Common myeloid progenitor, CD34-positive (primary cell): ENCODE measurements at regions not wholly inside any gene's neighbourhood (a gene's known extent, or its start where the extent isn't known, plus 50 kb on each side); places are given as distances from the start of the nearest gene placed in this dataset.

Experiments
- CTCF ChIA-PET: fragments of 350-600 bp; sonication (Branson Sonifier 250); formaldehyde crosslinking; loops from one replicate; lab custom pipeline; 2021; ENCODE audit warnings: antibody characterized with exemption; lab: Charles Lee
- POLR2A ChIA-PET: fragments of 350-600 bp; sonication (Branson Sonifier 250); formaldehyde crosslinking; loops from one replicate; lab custom pipeline; 2021; ENCODE audit warnings: antibody characterized with exemption; lab: Charles Lee
- DNase-seq, 3 donors: peaks; one replicate each; pipeline versions ENCODE4 v3.0.0 to v3.0.0-alpha.2; 2013
- H3K27ac ChIP-seq, 2 experiments: 1 replicate in 1 of 2; 2 replicates in 1 of 2; pipeline ENCODE4 v1.7.0; 2013; ENCODE audit warnings: inconsistent platforms in 2 of 2, low read length in 2 of 2, mild to moderate bottlenecking in 2 of 2, low read depth in 1 of 2, moderate library complexity in 1 of 2; ENCODE audit not compliant: severe bottlenecking in 2 of 2, insufficient read depth in 1 of 2, poor library complexity in 1 of 2
- H3K27me3 ChIP-seq, 5 experiments: replicated peaks in 2 of 5; 1 replicate in 3 of 5; 2 replicates in 2 of 5; pipeline versions ENCODE4 v1.6.1 to v1.7.0; 2013; ENCODE audit warnings: low read length in 4 of 5, mild to moderate bottlenecking in 2 of 5, moderate library complexity in 2 of 5, inconsistent platforms in 1 of 5; ENCODE audit not compliant: insufficient read depth in 5 of 5, control insufficient read depth in 4 of 5
- H3K36me3 ChIP-seq, 4 experiments: 1 replicate in 2 of 4; 2 replicates in 2 of 4; pipeline versions ENCODE4 v1.6.1 to v1.7.0; 2013; ENCODE audit warnings: low read length in 3 of 4, control low read depth in 1 of 4, mild to moderate bottlenecking in 1 of 4; ENCODE audit not compliant: control insufficient read depth in 4 of 4, insufficient read depth in 4 of 4
- H3K4me1 ChIP-seq, 4 experiments: 1 replicate in 3 of 4; 2 replicates in 1 of 4; pipeline versions ENCODE4 v1.6.1 to v1.7.1; 2013; ENCODE audit warnings: low read length in 3 of 4, mild to moderate bottlenecking in 3 of 4, control low read depth in 1 of 4, inconsistent platforms in 1 of 4, moderate library complexity in 1 of 4; ENCODE audit not compliant: control insufficient read depth in 4 of 4, insufficient read depth in 4 of 4; ENCODE audit errors: control extremely low read depth in 1 of 4
- H3K4me3 ChIP-seq, 7 experiments: 1 replicate in 4 of 7; 2 replicates in 3 of 7; pipeline versions ENCODE4 v1.5.1 to v1.7.0; 2013; ENCODE audit warnings: mild to moderate bottlenecking in 7 of 7, low read length in 6 of 7, moderate library complexity in 6 of 7, inconsistent platforms in 2 of 7, low read depth in 2 of 7, control low read depth in 1 of 7; ENCODE audit not compliant: insufficient read depth in 4 of 7, control insufficient read depth in 1 of 7; ENCODE audit errors: extremely low read depth in 1 of 7
- H3K9me3 ChIP-seq, 5 experiments: 1 replicate in 4 of 5; 2 replicates in 1 of 5; pipeline versions ENCODE4 v1.6.1 to v1.7.1; 2013; ENCODE audit warnings: low read length in 4 of 5, mild to moderate bottlenecking in 2 of 5, inconsistent platforms in 1 of 5, low read depth in 1 of 5, moderate library complexity in 1 of 5; ENCODE audit not compliant: control insufficient read depth in 4 of 5, insufficient read depth in 2 of 5; ENCODE audit errors: control extremely low read depth in 1 of 5
- WGBS: methylation state at CpG from one replicate; pipeline ENCODE4 v1.1.5; 2013; ENCODE audit not compliant: insufficient coverage; 5-methylcytosine and 5-hydroxymethylcytosine counted together

DNA sequence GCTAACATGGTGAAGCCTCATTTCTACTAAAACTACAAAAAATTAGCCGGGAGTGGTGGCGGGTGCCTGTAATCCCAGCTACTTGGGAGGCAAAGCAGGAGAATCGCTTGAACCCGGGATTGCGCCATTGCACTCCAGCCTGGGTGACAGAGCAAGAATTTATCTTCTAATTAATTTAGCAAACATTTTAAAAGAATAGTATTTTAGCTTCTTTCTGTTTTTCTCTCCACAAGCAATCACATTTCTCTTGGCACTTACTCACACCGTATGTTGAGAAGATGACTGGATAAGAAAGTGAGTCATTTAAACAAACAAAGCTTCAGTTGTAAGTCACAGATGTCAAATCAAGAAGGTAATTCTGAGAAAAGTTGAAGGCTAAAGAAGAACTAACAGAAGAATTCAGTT lies 264.0 kb downstream of the ARL4A start:
- DNase-seq, result no peak
- CTCF ChIA-PET, result no interaction called here

DNA sequence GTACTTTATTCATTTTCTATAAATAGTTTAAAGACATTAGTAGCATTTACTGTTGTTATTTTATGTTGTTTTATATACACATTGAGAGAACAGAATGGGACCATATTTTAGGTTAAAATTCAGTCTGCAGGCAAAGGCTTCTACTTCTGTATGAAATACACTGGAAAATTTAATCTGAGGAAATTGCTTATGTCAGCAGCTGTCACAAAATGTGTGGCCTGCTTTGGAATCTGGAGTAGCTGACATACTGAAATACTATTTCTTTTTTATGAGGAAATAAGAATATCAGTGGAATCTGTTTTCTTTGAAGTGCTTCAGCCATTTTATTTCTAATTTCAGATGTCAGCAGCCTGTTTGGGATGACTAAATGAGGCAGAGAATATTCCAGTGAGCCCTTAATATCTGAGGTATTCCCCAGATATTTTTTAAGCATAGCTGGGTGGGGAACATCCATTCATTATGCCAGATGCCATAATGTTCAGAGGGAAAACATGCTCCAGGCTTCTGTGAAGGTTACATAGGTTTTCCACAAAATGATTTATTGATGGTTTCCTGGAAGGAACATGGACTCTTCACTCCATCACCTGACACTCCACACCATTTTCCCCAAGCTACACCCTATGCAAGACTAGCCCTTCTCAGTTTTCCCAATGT lies 267.1 kb downstream of the ARL4A start:
- CTCF ChIA-PET, result no interaction called here
- POLR2A ChIA-PET, result no interaction called here

More for the DNA sequence above, 264.0 kb downstream of the ARL4A start:
- H3K4me1 ChIP-seq, result no peaks in the 10 kb centered on the region
- H3K9me3 ChIP-seq, result no peaks in the 10 kb centered on the region
- no CpG with 5 or more reads among the region's 6 CpGs for WGBS
- POLR2A ChIA-PET, result no interaction called here
- no peak overlapping the region for H3K27ac ChIP-seq
- H3K4me3 ChIP-seq, result no peak overlapping the region
- H3K27me3 ChIP-seq, result no peaks in the 10 kb centered on the region
- H3K36me3 ChIP-seq, result no peaks in the 10 kb centered on the region

DNA sequence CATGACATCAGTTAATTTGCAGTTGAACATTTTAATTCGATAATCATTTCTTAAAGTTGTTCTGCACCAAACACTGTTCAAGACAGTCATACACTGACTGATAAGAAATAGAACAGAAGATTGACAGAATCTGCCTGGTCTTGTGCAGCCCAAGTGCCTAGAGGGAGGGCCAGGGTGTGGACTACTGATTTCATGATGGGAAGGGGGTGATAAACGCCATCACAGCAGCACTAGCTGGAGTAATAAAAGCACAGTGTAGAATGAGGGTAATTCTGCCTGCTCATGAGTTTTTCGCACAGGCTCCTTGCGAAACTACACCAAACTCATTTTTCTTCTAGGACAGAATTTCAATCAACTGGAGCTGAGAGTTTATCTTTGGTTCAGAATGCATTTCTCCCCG lies 270.1 kb downstream of the ARL4A start:
- DNase-seq, result no peak
- no peaks in the 10 kb centered on the region for H3K9me3 ChIP-seq
- H3K27ac ChIP-seq, result no peak overlapping the region
- 100% methylated on average over 2 of the region's 5 CpGs for WGBS
- POLR2A ChIA-PET, result no interaction called here
- no peak overlapping the region for H3K4me3 ChIP-seq
- no peaks in the 10 kb centered on the region for H3K4me1 ChIP-seq
- no peaks in the 10 kb centered on the region for H3K36me3 ChIP-seq
- H3K27me3 ChIP-seq, result no peaks in the 10 kb centered on the region
- CTCF ChIA-PET, result no interaction called here

More for the DNA sequence above, 267.1 kb downstream of the ARL4A start:
- H3K27ac ChIP-seq, result no peak overlapping the region
- H3K4me3 ChIP-seq, result no peak overlapping the region
- no peaks in the 10 kb centered on the region for H3K9me3 ChIP-seq
- H3K4me1 ChIP-seq, result no peaks in the 10 kb centered on the region
- H3K27me3 ChIP-seq, result no peaks in the 10 kb centered on the region
- no peaks in the 10 kb centered on the region for H3K36me3 ChIP-seq
- no peak for DNase-seq

DNA sequence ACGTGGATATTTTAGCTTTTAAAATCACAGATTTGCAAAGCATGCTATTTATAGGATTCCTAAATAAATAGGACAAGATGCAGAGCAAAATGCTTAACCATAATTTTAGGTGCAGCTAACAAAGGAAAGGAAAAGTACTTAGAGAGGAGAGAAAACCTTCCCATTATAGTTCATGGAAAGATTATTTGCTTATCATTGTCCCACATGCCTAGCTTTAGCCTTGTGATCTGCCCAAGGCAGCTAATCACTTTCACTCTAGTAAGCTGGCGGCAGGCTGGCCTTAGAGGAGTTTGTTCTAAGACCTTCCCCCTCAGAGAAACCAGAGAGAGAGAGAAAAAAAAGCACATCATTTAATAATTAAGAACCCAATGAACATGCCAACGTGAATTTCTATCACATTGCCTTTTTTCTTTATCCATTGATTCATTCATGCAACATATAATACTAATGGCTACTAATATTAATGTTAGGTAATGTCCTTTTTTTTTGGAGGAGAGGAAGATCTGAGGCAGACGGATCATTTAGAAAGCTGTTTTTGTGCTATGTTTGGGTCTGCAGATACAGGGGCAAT lies 274.6 kb downstream of the ARL4A start:
- Histone ChIP-seq H3K27ac (peak overlapping the region in 1 of 2 experiments; percentile 19), H3K4me1 (no peaks in the 10 kb centered on the region), H3K9me3 (no peaks in the 10 kb centered on the region), H3K27me3 (no peaks in the 10 kb centered on the region), H3K4me3 (no peak overlapping the region), H3K36me3 (no peaks in the 10 kb centered on the region)
- WGBS, result 100% methylated on average over 1 of the region's 4 CpGs
- CTCF ChIA-PET, result interaction anchor here (1.1 kb wide), 1 partner anchor 89 kb away, joined by 3 read pairs; no protein-coding TSS in a partner anchor
- POLR2A ChIA-PET, result no interaction called here
- no peak for DNase-seq

DNA sequence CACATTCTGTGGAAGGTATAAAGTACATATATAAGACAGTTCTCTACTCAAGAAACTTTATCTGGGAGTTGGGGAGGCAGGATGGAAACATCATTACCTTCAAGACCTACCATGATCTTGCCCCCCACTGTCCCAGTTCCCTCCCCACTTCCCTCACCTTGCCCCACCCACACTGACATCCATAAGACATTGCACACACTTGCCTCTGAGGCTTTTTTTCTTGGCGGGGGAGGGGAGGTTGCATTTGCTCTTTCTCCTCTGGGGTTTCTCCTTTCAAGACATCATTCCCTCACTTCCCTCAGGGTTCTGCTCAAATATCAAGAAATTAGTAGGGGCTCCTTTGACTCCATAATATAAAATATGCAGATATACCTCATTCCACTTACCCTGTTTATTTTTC lies 276.0 kb downstream of the ARL4A start:
- H3K36me3 ChIP-seq, result no peaks in the 10 kb centered on the region
- POLR2A ChIA-PET, result no interaction called here
- CTCF ChIA-PET, result no interaction called here
- no peaks in the 10 kb centered on the region for H3K9me3 ChIP-seq
- no peaks in the 10 kb centered on the region for H3K4me1 ChIP-seq
- 100% methylated on average over 1 of the region's 1 CpG for WGBS
- H3K4me3 ChIP-seq, result no peak overlapping the region
- DNase-seq, result no peak
- H3K27ac ChIP-seq, result no peak overlapping the region
- H3K27me3 ChIP-seq, result no peaks in the 10 kb centered on the region

DNA sequence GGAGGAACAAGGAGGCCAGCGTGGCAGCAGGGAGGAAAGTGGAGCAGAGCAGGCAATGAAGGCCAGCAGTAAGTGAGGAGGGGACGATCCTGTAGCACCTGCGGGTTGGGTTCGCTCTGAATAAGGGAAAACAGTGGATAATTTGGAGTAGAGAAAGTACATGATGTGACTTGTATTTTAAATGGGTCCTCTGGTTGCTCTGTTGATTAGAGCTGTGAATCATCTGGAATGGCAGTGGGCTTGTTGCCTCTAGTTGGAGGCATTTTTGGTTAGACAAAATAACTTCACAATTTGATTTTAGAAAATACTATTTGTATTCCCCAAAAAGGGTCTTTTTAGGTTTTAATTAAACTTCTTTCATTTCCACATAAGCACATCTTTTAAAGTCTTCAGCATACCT lies 277.4 kb downstream of the ARL4A start:
- DNase-seq, result no peak
- WGBS, result 98% methylated on average over 4 of the region's 4 CpGs
- H3K4me3 ChIP-seq, result no peak overlapping the region
- CTCF ChIA-PET, result no interaction called here
- H3K9me3 ChIP-seq, result no peaks in the 10 kb centered on the region
- POLR2A ChIA-PET, result no interaction called here
- no peak overlapping the region for H3K27ac ChIP-seq
- no peaks in the 10 kb centered on the region for H3K36me3 ChIP-seq
- H3K27me3 ChIP-seq, result no peaks in the 10 kb centered on the region
- no peaks in the 10 kb centered on the region for H3K4me1 ChIP-seq

DNA sequence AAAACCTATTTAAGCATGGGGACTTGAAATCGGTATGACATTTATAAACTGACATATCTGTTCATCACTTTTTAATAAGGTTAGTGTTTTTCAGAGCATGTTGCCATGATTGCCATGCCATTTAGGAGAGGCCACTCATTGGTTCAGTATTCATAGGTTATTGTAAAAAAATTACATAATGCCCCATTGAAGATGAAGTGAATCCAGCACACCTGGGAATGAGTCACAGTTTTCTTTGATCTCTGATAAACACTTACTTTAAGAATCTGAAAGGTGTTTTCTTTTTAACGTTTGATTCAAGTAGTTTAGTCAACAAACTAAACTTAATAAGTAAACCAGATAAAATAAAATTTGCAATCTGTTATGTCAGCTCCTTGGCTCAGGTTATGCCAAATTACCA lies 278.3 kb downstream of the ARL4A start:
- H3K4me3 ChIP-seq, result no peak overlapping the region
- WGBS, result no CpG with 5 or more reads among the region's 2 CpGs
- H3K9me3 ChIP-seq, result no peaks in the 10 kb centered on the region
- no peaks in the 10 kb centered on the region for H3K27me3 ChIP-seq
- DNase-seq, result no peak
- no peaks in the 10 kb centered on the region for H3K4me1 ChIP-seq
- ChIA-PET POLR2A (no interaction called here), CTCF (no interaction called here)
- H3K27ac ChIP-seq, result no peak overlapping the region
- no peaks in the 10 kb centered on the region for H3K36me3 ChIP-seq
